ENCODE measurements at regions not wholly inside any gene's neighbourhood (a gene's known extent, or its start where the extent isn't known, plus 50 kb on each side); places are given as distances from the start of the nearest gene placed in this dataset.

DNA sequence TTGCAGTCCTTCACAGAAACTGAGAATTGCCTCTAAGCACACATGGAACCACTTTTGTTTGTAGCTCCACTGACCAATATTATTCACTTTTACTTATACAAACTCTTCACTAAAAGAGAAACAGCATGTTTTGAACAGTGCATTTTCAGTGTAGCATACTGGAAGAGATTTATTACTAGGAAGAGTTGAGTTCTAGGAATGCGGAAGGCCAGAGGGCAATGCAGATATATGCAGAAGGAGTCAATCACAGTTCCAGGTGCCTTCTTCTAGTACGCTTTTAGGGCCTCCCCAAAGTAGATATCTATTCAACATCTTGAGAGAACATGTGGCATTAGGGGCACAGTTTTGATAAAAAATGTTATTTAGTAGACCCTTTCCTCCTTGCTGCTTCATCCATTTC is 1654.0 kb upstream of the ZEB2 start:
- TF ChIP-seq POLR2AphosphoS5 (IDR thresholded peaks at IDR 0.05) (no peak), POLR2A (IDR thresholded peaks at IDR 0.05) (no peak)
- TF ChIP-seq, protein P1, sequence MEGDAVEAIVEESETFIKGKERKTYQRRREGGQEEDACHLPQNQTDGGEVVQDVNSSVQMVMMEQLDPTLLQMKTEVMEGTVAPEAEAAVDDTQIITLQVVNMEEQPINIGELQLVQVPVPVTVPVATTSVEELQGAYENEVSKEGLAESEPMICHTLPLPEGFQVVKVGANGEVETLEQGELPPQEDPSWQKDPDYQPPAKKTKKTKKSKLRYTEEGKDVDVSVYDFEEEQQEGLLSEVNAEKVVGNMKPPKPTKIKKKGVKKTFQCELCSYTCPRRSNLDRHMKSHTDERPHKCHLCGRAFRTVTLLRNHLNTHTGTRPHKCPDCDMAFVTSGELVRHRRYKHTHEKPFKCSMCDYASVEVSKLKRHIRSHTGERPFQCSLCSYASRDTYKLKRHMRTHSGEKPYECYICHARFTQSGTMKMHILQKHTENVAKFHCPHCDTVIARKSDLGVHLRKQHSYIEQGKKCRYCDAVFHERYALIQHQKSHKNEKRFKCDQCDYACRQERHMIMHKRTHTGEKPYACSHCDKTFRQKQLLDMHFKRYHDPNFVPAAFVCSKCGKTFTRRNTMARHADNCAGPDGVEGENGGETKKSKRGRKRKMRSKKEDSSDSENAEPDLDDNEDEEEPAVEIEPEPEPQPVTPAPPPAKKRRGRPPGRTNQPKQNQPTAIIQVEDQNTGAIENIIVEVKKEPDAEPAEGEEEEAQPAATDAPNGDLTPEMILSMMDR (IDR thresholded peaks at IDR 0.05): no peak
